ENCODE measurements at regions not wholly inside any gene's neighbourhood (a gene's known extent, or its start where the extent isn't known, plus 50 kb on each side); places are given as distances from the start of the nearest gene placed in this dataset.

DNA sequence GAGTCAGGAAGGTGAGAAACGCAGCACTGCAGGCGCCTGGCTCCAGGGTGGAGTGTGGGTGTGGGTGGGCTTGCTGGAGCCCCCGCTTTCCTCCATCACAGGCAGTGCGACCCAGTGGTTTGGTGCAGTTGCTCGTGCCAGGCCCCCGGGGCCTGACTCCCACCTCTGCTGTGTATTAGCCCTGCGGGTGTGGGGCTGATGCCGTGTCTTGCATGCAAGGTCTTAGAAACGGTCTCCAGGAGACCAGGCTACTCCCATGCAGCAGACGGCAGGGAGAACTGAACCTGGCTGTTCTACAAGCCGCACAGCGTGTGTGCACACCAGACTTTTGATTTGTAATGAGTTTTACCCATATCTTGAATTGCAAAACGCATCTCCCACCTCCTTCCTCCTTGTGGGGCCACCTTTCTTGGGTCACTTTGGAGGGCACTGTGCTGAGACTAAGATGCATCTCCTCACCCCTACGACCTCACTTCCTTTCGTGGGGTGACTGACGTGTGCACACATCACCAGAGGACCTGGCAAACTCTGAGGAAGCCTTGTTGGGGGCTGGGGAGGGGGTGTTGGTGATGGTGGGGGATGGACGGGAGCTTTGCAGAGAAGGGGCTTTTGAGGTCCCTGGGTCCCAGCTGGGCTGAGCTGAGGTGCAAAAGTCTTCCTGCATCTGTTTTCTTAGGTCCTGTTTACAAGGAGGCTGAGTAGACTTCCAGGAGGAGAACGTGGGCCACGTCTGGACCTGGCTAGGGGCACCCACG is 101.8 kb upstream of the TNRC6C start:
- H3K4me3 ChIP-seq (ENCODE audit: low read depth, low read length), result no peak overlapping the region
- no peak for DNase-seq (ENCODE audit: low read depth)

DNA sequence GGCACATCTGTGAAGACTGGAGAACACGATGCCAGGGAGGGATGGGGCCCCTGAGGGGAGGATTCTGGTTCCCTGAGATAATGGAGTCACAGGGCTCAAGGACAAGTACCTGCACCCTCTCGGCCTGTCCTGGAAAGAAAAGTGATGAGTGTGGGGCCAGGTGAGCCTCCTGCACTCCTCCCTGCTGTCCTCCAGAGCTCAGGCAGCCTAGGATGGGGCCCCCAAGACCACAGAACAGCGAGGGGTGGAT is 101.3 kb upstream of the TNRC6C start:
- no peak overlapping the region for H3K4me3 ChIP-seq (ENCODE audit: low read depth, low read length)
- no peak for DNase-seq (ENCODE audit: low read depth)

DNA sequence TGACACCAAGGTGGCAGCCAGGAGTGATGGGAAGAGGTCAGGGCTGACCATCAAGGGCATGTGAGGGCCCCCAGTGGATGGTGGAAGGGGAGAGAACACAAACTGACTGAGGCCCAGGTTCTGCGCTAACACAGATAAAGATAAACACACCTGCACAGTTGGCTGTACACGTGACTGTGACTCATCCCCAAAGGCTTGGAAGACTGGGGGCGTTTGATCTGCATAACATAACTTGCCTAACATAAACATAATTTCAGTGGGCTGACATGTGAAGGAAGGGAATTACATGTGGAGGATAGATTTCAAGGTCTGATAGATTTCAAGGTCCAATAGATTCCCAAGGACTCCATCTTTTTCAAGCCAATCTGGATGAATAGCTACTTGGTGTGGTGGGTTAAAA is 100.9 kb upstream of the TNRC6C start:
- DNase-seq (ENCODE audit: low read depth), result no peak

DNA sequence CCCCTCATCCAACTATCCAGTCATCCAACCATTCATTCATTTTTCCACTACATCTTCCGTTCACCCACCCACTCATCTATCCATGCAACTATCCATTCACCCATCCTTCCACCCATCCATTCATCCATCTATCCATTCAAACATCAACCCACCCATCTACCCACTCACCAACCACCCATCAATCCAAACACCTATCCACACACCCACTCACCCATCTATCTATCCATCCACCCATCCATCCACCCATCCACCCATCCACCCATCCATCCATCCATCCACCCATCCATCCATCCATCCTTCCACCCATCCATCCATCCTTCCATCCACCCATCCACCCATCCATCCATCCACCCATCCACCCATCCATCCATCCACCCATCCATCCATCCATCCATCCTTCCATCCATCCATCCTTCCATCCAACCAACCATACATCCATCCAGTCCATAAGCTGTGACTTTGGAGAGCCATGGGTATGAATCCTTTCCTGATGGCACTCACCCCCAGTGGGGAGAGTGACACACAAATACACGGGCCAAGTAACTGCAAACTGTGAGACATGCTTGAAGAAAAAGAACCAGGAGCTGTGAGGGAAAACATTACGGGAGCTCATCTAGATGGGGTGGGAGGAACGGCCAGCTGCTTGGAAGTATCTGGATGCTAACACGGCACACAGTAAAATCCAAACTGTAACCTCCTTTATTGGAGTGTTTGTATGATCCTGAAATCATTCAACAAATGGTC is 100.0 kb upstream of the TNRC6C start:
- no peak overlapping the region for H3K4me3 ChIP-seq (ENCODE audit: low read depth, low read length)
- no peak for DNase-seq (ENCODE audit: low read depth)

More for the DNA sequence above, 100.9 kb upstream of the TNRC6C start:
- no peak overlapping the region for H3K4me3 ChIP-seq (ENCODE audit: low read depth, low read length)

DNA sequence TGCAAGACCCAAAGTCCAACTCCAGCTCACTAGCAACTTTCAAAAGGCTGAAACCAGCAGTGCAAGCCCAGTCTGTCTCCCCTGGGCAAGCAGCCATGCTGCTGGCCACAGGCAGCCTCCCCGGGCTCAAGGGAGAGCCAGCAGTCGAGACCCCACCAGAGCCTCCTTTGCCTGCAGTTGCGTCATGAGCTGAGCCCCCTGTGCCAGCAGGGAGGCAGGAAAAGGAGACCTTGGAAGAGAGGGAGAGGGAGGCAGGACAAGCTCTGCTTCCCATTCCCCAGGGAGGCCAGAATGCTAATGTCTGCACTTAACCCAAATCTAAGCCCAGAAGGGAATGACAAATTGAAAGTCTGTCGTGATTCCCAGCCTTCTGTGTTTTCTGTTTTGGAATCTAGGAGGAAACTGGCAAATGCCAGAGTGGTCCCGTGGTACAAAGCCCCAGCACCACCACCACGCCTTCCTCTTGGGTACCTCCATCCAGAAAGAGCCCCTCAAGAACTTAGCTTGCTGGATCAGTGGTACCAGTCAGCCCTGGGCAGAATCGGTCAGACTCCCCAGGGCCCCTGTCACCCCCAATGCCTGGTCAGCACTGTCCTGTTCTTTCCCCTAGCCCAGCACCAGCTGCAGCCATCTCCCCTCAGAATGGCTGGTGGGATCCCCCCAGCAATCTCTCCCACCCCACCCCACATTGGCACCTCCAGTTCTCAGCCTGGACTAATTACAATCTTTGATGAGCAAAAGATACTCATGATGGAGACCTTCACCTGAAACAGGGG is 99.3 kb upstream of the TNRC6C start:
- H3K4me3 ChIP-seq (ENCODE audit: low read depth, low read length), result no peak overlapping the region
- DNase-seq (ENCODE audit: low read depth), result no peak

DNA sequence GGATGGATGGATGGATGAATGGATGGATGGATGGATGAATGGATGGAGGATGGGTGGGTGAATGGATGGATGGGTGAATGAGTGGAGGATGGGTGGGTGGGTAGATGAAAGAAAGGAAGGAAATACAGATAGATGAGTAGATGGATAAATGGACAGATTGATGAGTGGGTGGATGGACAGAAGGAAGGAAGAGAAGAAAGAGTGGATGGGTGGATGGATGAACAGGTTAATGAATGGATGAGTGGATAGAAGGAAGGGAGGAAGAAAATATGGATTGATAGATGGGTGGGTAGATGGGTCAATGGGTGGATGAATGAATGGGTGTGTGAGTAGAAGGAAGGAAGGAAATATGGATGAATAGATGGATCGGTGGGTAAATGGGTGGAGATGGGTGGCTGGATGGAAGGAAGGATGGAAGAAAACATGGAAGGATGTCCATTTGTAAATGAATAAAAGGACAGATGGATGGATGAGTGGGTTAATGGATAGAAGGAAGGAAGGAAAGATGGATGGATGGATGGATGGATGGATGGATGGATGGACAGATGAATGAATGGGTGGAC is 97.3 kb upstream of the TNRC6C start:
- no peak overlapping the region for H3K4me3 ChIP-seq (ENCODE audit: low read depth, low read length)
- DNase-seq (ENCODE audit: low read depth), result no peak

DNA sequence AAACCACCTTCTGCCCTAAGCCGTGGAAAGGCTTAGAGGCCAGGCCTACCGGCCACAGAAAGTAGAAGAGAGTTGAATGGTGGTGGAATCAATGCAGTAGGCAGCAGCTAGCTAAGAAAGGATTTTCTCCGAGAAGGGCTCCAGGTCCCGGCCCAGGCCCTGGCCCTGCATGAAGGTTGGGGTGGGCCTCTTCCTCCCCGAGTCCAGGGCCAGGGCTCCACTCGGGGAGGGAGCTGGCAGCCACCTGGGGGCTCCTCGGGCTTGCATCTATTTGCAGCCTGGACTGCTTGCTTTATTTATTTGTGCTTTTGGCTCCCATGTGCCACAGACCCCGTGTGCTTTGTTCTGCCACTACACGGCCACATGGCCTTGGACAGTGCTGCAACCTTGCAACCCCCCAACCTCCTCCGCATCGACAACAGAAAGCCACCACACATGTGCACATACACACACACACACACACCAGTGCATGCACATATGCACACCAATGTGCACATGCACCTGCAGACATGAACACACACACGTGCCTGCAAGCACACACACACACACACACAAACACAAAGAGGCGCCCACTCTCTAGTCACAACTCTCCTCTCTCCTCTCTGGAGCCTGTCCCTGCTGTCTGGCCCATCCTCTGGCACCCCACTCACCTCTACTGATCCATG is 96.4 kb upstream of the TNRC6C start:
- no peak overlapping the region for H3K4me3 ChIP-seq (ENCODE audit: low read depth, low read length)
- DNase-seq (ENCODE audit: low read depth), result no peak

DNA sequence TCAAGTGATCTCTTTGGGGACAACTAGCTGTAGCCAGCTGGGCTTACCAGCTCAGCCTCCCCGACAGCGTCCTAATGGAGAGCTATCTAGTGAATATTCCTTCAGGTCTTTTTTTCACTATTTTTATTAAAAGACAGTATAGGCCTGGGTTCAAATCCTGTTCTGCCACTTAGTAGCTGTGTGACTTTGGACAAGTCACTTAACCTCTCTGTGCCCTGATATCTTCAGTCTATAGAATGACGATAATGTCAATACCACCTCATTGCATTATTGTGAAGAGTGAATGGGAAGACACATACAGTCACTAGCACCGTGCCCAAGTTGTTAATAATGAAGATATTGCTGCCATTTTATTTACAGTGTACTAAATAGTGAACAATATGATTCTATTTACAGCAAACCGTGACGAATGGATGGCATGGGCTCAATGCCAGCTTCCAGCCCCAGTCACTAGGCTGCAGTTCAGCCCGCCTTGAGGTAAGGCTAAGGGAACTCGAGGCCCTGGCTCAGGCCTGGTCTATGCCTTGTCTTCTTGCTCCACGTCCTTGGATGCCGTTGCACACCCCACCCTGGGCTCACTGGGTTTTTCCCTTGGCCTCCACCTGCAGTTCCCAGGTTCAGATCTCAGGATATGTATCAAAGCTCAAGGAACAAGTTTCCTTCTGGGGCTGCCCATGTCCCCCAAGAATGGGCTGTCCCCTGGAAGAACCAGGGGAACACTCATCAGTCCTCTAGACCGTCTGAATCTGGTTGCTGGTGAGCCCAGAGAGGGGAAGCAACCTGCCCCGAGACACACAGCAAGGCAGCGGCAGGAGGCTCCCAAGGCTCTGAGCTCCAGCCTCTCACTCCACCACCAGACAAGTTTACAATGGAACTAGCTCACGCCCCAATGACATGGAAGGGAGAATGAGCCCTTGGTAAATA is 95.4 kb upstream of the TNRC6C start:
- H3K4me3 ChIP-seq (ENCODE audit: low read depth, low read length), result no peak overlapping the region
- DNase-seq (ENCODE audit: low read depth), result no peak

DNA sequence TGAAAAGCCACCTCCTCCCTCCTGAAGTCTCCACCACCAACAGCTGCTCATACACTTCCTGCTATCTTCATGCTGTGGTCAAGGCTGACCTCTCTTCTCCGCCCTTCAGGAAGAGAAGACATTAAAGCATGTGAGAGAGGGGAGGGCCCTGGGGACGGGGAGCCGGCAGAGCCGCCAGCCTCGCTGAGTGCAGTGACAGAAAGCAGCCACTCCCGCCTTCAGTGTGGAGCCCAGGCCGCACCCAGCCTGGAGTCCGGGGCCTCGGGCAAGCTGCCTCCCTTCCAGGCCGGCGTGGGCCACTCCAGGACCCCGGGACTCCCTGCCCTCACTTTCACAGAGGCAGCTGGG is 94.7 kb upstream of the TNRC6C start:
- no peak for DNase-seq (ENCODE audit: low read depth)
- no peak overlapping the region for H3K4me3 ChIP-seq (ENCODE audit: low read depth, low read length)

DNA sequence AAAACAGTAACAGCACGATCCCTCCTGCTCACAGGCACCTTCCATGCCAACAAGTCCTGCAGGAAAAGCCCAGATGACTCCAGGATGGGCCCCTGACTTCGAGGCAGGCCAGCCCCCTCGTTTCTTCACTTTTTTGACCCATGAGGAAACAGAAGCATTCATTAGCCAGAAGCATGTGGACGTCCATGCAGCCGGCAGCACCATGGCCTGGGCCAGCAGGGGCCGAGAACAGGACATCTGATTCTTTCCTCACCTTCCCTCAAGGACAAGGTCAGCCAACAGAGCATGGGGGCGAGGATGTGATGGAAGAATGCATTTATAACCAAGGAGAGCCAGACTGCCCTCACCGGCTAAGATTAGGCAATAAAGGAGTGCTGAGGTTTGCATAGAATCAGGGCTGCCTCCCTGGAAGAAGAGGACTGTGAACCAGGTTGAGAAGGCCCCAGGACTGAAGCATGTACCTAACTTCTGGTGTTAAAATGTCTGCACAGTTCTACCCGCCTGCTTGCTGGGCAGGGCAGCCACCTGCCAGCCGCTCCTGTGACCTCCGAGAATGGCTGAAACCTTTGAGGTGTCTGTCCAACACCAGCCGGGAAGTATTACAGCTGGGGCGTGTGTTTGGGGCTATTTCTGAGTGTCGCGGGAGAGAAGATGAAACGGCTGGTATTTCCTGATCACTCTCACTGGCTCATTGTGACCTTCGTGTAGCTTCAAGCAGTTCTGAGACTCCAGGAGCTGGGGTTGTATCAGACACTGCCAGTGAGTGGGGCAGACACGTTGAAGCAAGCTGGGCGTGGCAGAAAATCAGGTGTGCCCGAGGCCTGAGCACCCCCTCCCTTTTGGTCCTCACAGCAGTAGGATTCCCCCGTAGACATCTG is 94.0 kb upstream of the TNRC6C start:
- no peak for DNase-seq (ENCODE audit: low read depth)
- H3K4me3 ChIP-seq (ENCODE audit: low read depth, low read length), result no peak overlapping the region

DNA sequence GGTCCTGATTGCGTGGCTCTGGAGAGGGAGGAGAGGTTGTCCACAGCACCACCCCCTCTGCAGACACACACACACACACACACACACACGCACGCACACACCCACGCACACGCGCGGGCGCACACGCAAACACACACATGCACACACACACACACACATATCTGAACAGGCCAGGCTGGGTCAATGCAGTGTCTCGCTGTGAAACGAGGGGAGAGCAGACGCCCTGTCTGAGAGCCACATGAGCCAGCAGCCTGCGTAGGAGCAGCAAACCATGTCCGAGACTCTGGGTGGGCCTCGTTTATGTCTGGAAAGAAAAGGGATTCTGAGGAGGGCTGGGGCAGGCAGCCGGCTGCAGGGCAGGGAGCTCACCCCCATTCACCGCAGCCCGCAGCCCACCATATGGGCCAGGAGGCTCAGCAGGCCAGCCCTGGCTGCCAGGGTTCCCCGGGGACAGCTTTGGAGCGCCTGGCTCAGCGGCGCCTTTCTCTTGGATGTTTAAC is 93.3 kb upstream of the TNRC6C start:
- no peak overlapping the region for H3K4me3 ChIP-seq (ENCODE audit: low read depth, low read length)
- DNase-seq (ENCODE audit: low read depth), result no peak

DNA sequence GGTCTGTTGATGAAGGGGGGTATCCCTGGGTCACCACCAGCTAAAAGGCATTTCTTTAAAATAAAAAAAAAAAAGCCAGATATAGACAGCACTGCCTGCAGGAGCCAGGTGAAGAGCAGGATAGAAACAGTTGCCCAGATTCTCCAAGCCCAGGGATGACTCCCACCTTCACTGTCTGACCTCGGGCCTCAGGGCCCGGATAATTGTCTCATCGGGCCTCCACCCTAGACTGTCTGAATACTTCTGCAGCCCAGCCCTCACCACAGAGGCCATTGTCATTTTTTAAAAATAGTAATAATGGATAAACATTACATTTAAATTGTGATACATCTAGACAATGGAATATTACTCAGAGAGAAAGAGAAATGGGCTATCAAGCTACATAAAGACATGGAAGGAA is 92.8 kb upstream of the TNRC6C start:
- DNase-seq (ENCODE audit: low read depth), result no peak
- H3K4me3 ChIP-seq (ENCODE audit: low read depth, low read length), result no peak overlapping the region

DNA sequence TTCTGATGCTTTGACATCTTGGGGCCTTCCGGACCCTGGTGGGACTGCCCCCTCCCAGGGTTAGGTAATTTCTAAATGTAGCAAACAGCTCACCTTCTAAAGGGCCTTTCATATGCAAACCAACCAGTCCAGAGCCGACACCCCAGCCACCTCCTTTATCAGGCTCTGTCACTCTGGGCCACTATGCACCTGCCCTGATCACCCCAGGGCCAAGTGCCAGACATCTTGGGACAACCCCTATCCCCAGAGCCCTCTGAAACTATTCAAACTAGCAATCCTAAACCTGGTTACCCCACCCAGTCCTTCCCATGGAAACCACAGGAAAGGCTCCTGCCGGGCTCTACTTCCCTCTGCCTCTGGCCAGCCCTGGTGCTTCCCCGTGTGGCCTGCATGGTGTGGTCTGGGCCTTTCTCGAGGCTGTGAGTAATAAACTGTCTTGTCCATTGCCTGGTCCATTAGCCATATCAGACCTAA is 91.2 kb upstream of the TNRC6C start:
- H3K4me3 ChIP-seq (ENCODE audit: low read depth, low read length), result no peak overlapping the region
- DNase-seq (ENCODE audit: low read depth), result no peak

DNA sequence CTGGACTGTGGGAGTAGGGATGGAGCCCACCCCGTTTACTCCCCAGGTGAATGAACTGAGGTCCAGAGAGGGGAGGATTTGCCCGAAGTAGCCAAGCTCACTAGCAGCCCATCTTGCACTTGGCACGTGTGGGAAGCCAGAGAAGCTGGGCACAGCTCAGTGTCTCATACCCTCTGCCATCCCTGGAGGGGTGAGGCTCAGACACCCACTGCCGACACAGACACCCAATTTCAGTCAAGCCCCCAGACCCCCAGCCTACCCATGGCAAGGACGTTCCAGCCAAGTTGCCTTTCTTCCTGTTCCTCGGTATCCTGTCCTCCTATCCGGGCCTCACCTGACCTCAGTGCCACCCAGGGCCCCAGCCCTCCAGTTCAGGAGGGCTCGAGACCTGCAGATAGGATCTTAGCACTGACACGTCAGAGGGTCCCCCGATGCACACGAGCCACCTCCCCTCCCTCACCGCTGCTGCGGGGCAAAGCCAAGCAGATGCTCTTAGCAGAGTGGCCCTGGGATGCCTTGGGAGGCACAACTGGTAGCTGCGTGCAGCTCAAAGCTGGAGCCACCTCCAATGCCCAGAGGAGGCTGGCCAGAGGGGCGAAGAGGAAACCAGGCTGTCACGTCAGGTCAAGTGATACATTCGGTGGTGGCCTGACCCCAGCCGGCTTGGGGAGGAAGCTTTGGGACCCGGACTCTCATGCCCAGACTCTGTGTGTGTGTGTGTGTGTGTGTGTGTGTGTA is 90.4 kb upstream of the TNRC6C start:
- no peak for DNase-seq (ENCODE audit: low read depth)
- H3K4me3 ChIP-seq (ENCODE audit: low read depth, low read length), result no peak overlapping the region

DNA sequence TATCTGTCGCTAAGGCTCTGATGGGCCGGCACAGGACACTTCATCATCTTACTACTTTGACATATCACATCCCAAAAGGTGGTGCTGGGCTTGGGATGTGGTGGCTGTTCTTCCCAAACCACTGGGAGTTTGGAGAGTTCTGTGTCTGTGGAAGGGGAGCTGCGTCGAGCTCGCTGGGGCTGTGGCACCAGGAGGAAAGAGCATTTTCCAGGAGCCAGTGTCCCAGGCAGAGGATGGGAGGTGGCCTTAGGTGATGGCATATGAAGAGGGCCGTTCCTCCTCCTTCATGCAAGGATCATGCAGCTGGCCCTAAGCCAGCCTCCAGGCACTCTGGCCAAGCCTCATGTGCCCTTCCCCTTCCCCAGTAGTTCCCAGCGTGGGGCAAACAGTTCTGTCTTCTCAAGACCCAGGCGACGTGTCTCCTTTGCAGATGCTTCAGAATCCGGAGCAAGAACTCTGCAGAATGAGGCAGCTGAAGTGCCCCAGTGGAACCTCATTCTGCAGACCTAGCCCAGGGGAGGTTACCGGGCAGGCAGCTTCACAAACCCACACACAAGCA is 89.4 kb upstream of the TNRC6C start:
- DNase-seq (ENCODE audit: low read depth), result no peak
- no peak overlapping the region for H3K4me3 ChIP-seq (ENCODE audit: low read depth, low read length)

DNA sequence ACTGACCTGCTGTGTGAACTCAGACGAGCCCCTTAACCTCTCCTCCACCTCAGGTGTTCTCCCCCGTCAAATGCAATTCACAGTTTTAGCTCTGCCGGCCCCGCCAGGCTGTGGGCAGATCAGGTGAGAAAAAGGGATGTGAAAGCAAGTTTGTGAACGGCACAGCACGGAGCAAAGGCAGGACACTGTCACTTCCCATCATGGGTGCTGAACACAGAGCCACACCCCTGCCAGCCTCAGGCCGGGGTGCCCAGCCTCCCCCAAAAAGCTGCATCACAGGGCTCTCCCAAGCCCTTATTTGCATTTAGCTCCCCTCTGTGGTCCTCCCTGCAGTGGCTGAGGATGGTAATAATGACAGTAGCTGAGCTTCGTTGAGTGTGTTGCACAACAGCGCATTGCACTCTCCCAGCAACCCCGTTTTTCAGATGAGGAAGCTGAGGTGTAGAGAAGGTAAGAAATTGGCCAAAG is 88.8 kb upstream of the TNRC6C start:
- no peak overlapping the region for H3K4me3 ChIP-seq (ENCODE audit: low read depth, low read length)
- no peak for DNase-seq (ENCODE audit: low read depth)

DNA sequence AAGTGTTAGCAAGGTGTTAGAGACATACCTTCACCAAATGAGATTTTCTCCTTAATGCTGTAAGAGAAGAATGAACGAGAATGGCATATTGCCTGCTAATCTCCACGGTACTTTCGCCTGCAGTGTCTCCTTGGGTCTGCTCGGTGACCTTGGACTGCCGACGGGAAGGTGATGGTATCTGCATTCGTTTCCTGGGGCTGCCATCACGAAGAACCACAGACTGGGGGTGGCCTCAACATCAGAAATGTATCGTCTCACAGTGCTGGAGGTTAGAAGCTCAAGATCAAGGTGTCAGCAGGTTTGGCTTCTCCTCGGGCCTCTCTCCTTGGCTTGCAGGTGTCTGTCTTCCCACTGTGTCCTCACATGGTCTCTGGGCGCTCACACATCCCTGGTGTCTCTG is 86.3 kb upstream of the TNRC6C start:
- no peak for DNase-seq (ENCODE audit: low read depth)
- H3K4me3 ChIP-seq (ENCODE audit: low read depth, low read length), result no peak overlapping the region

Data from skeletal muscle cell (primary cell).